Skeletal muscle satellite cell (primary cell): ENCODE measurements at regions not wholly inside any gene's neighbourhood (a gene's known extent, or its start where the extent isn't known, plus 50 kb on each side); places are given as distances from the start of the nearest gene placed in this dataset.

Source experiments
- H3K27me3 ChIP-seq: 2 replicates; pipeline ENCODE4 v1.7.0; 2013; ENCODE audit warnings: low read length; ENCODE audit not compliant: control insufficient read depth, insufficient read depth
- H3K36me3 ChIP-seq: 2 replicates; pipeline ENCODE4 v1.7.0; 2013; ENCODE audit warnings: mild to moderate bottlenecking, control low read depth, low read length; ENCODE audit not compliant: insufficient read depth
- H3K4me1 ChIP-seq: 2 replicates; pipeline ENCODE4 v1.7.0; 2013; ENCODE audit warnings: low read length; ENCODE audit not compliant: control insufficient read depth, insufficient read depth
- H3K4me2 ChIP-seq: 2 replicates; pipeline ENCODE4 v1.7.0; 2013; ENCODE audit warnings: mild to moderate bottlenecking, low read length
- H3K4me3 ChIP-seq: 2 replicates; pipeline ENCODE4 v1.7.0; 2013; ENCODE audit warnings: low read length
- H3K9ac ChIP-seq: 2 replicates; pipeline ENCODE4 v1.7.0; 2013; ENCODE audit warnings: mild to moderate bottlenecking, low read depth, low read length, moderate library complexity
- H3K9me3 ChIP-seq: replicated peaks from 2 replicates; pipeline ENCODE4 v1.7.0; 2013; ENCODE audit warnings: mild to moderate bottlenecking, control low read depth, low read length

DNA sequence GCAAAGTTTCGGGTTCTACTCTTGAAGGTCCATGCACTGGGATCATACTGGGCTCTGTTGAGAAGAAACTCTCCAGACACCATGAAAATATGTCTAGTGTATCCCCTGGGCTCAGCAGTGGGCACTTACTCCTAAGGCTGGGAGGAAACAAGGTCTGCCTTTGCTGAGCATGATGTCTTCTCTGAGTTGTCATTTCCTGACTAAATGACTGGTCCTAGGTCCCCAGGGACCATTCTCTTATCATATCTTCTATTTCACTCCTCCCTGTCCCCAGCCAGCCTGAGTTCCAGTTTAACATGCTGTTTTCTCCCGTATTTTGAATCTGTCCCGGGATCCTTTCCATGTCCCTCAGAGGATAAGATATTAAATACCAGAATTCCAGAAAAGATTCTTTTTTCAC, 225.4 kb downstream of the MTRR start:
- Histone ChIP-seq H3K4me3 (no peak overlapping the region), H3K9ac (no peak overlapping the region), H3K9me3 (peaks cover 7% of the 10 kb centered on the region), H3K4me1 (no peaks in the 10 kb centered on the region), H3K27me3 (no peaks in the 10 kb centered on the region), H3K4me2 (no peak overlapping the region), H3K36me3 (no peaks in the 10 kb centered on the region)

DNA sequence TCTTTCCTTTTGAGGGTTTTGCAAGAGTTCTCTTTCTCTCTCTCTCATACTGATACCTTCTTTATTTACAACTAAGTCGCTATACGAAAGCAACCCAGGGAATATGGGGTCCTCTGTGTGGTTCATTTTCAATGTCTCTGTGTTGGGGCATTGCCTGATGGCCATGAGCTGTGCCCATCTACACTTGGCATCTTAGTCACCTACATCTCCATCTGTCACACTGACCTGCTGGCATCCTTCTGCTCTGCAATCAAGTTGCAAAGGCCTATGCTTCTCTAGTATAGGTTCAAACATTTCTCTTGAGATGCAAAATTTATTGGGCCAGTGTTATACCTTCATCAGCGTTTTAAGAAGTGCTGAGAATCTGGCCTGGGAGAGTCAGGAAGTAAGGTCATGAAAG, 228.2 kb downstream of the MTRR start:
- Histone ChIP-seq H3K4me1 (no peaks in the 10 kb centered on the region), H3K9me3 (peaks cover 7% of the 10 kb centered on the region), H3K27me3 (no peaks in the 10 kb centered on the region), H3K4me2 (no peak overlapping the region), H3K9ac (no peak overlapping the region), H3K4me3 (no peak overlapping the region), H3K36me3 (no peaks in the 10 kb centered on the region)

DNA sequence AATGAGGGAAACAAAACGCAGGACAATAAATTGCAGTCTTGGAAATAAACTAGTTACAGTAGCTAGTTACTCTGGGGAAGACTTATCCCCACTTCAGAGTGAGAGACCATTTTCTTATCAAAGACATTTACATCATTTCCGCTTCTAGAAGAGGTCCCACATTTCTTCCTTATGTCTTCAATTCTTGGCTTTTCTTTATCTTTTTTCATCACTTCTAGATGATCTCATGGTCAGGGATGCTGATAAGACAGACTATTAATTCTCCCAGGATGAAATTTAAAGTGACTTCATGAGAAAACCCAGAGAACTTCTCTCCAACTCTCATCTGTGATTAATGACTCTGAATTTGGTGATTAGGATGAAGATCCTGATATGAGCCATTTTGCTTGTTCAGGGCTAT, 229.1 kb downstream of the MTRR start:
- Histone ChIP-seq H3K36me3 (no peaks in the 10 kb centered on the region), H3K4me1 (no peaks in the 10 kb centered on the region), H3K27me3 (no peaks in the 10 kb centered on the region), H3K4me2 (no peak overlapping the region), H3K9me3 (peaks cover 7% of the 10 kb centered on the region), H3K9ac (no peak overlapping the region), H3K4me3 (no peak overlapping the region)

DNA sequence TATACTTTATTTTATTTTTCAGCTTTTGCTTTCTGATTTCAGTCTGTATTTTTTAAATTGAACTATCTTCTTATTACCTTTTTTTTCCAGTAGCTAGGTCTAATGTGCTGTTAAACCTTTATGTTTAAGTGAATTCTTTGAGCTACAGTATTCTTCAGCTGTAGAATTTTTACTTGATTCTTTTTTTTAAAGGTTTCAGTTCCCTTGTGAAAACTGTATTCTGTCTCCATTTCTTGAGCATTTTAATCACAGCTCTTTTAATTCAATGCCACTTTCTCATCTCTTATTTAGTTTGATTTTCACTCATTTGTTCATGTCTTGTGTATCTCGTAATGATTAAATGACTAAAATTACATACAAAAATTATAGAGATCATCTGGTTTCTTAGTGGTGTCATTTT, 233.8 kb downstream of the MTRR start:
- Histone ChIP-seq H3K4me2 (no peak overlapping the region), H3K9me3 (no peaks in the 10 kb centered on the region), H3K36me3 (no peaks in the 10 kb centered on the region), H3K4me1 (no peaks in the 10 kb centered on the region), H3K4me3 (no peak overlapping the region), H3K27me3 (no peaks in the 10 kb centered on the region), H3K9ac (no peak overlapping the region)

DNA sequence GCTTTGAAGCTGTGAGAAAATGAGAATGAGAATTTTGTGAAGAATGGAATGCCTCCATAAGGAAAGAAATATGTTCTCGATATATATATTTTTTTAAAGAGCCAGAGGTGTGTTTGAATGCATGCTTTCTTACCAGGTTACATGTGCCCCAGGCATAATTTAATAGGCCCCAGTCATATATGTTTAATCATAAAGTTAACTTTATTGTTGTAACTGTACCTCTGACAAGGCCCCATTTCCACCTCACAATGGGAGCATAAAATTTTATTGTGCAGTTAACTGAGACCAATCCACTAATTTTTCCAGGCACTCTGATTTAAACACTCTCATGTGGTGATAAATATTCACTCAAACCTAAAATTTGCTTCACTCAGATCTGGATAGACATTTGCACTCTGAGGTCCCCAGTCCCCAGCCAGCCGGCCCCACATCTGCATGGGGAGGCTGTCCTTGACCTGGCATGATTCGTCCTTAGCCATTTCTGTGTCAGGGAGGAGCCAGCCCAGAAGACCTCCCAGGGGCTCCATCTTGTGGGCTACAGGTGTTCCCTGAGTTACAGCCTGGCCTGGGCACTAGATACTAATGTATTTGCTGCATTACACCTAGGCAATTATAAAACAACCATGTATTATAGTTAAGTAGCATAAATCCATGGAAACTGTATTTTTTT, 245.8 kb downstream of the MTRR start:
- Histone ChIP-seq H3K9ac (no peak overlapping the region), H3K27me3 (no peaks in the 10 kb centered on the region), H3K4me3 (no peak overlapping the region), H3K36me3 (no peaks in the 10 kb centered on the region), H3K4me2 (no peak overlapping the region), H3K9me3 (no peaks in the 10 kb centered on the region), H3K4me1 (no peaks in the 10 kb centered on the region)

DNA sequence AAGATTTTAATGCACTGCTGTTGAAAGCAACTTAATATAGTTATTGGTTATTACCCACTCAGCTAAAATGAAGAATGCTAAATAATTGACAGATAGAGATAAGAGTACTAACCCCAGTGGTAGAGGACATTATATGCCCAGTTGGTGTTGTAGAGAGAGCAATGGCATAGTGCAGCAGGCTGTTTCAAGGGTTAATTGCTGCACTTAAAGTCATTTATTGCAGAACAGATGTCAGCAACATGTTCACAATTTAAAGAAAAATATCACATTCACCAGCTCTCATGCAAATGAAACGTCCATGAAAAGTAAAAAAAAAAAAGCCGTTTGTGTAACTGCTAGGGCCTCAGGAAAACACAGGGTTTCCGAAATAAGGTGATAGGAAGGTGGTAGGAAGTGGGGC, 254.6 kb downstream of the MTRR start:
- no peaks in the 10 kb centered on the region for H3K36me3 ChIP-seq
- H3K4me3 ChIP-seq, result no peak overlapping the region
- H3K4me2 ChIP-seq, result no peak overlapping the region
- no peak overlapping the region for H3K9ac ChIP-seq
- H3K4me1 ChIP-seq, result no peaks in the 10 kb centered on the region
- no peaks in the 10 kb centered on the region for H3K9me3 ChIP-seq
- no peaks in the 10 kb centered on the region for H3K27me3 ChIP-seq

DNA sequence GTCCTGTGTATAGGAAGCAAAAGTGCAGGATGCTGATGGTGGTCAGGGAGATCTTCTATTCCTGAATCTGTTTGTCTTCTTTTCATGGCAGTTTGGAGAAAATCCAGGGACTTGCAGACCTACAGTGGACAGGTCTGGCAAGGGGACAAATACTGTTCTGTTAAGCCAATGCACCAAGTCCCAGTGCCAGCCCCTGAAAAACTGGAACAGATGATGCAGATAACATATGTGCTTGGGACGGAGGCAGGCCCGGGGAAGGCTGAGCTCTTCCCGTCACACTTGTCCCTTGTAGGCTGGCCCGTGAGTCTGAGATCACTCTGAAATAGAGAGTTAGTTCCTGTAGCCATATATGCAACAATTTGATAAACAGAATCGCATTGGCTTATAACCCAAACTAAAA, 265.7 kb downstream of the MTRR start:
- Histone ChIP-seq H3K4me1 (no peaks in the 10 kb centered on the region), H3K27me3 (no peaks in the 10 kb centered on the region), H3K4me3 (no peak overlapping the region), H3K9ac (no peak overlapping the region), H3K4me2 (no peak overlapping the region), H3K9me3 (peaks cover 9% of the 10 kb centered on the region), H3K36me3 (no peaks in the 10 kb centered on the region)

DNA sequence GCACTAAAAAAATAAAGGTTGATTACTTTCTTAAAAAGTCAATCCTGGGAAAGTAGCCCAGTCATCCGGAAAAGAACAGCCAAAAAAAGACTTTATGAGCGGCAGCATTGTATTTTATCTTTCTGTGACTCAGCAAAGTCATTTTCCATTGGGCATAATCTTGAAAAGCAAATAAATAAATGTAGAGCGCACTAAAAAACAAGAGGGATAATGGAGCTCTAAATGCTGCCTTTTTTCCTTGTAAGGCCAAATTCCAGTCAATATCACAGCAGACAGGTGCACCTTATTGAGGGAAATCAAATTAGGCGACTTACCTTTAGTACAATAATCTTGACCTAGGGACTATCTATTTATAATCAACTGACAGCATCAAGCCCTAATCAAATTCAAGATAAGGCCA, 266.8 kb downstream of the MTRR start:
- no peak overlapping the region for H3K4me3 ChIP-seq
- no peaks in the 10 kb centered on the region for H3K27me3 ChIP-seq
- H3K36me3 ChIP-seq, result no peaks in the 10 kb centered on the region
- no peak overlapping the region for H3K4me2 ChIP-seq
- no peaks in the 10 kb centered on the region for H3K4me1 ChIP-seq
- H3K9me3 ChIP-seq, result peaks cover 9% of the 10 kb centered on the region
- H3K9ac ChIP-seq, result no peak overlapping the region

DNA sequence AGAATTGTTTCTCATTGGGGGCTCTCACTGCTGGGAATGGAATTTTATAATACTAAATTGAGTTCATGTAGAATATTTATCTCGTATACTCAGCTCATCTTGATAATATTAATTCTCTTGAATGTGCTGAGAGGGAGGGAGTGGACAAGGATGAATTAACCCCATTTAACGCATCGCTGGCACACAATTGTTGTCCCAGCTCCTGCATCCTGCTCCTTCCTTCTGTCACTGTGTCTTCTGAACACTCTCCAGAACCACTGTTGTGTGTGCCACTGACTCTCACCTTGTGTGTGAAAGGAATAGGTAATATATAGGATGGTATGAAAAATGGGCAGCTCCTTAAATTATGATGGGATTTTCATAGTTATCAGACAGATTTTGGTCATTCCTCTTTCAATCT, 267.3 kb downstream of the MTRR start:
- Histone ChIP-seq H3K4me2 (no peak overlapping the region), H3K36me3 (no peaks in the 10 kb centered on the region), H3K9me3 (peaks cover 9% of the 10 kb centered on the region), H3K9ac (no peak overlapping the region), H3K4me1 (no peaks in the 10 kb centered on the region), H3K27me3 (no peaks in the 10 kb centered on the region), H3K4me3 (no peak overlapping the region)

DNA sequence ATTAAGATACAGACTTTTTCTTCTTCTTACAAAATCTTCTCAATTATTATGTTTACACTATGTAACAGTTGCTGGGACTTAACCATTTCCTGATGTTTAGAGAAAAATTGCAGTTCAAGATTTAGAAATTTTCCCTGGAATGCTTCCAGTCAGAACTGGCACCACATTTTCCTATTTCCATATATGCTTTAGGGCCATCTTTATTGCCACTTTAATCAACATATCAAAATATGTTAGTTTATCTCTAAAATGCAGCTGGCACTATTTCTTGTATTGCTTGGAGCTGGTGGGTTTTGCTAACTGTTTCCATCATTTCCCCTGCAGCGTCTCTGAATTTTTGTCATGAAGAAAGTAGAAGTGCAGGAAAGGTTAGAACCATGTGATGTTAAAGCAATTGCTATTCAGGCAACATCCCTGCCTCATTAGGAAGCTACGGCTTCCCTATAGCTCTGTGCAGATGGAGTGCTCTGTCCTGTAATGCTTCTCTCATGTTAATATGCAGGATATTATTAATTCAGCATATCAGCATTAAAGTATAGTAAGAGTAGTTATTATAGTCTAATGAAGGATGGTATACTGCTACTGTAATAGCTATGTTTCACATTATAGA, 269.1 kb downstream of the MTRR start:
- H3K4me3 ChIP-seq, result no peak overlapping the region
- no peaks in the 10 kb centered on the region for H3K36me3 ChIP-seq
- no peak overlapping the region for H3K9ac ChIP-seq
- H3K4me1 ChIP-seq, result no peaks in the 10 kb centered on the region
- no peaks in the 10 kb centered on the region for H3K27me3 ChIP-seq
- H3K9me3 ChIP-seq, result peaks cover 9% of the 10 kb centered on the region
- H3K4me2 ChIP-seq, result no peak overlapping the region

DNA sequence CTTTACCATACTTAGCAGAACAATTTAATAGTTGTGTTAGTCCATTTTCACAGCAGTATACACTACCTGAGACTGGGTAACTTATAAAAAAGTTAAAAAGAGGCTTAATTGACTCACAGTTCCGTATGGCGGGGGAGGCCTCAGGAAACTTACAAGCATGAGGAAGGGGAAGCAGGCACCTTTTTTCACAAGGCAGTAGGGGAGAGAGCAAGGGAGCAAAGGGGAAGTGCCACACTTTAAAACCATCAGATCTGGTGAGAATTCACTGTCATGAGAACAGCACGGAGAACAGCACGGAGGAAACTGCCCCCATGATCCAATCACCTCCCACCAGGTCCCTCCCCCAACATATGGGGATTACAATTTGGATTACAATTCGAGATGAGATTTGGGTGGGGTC, 269.9 kb downstream of the MTRR start:
- H3K9me3 ChIP-seq, result peaks cover 13% of the 10 kb centered on the region
- no peaks in the 10 kb centered on the region for H3K36me3 ChIP-seq
- no peaks in the 10 kb centered on the region for H3K27me3 ChIP-seq
- H3K4me1 ChIP-seq, result no peaks in the 10 kb centered on the region
- no peak overlapping the region for H3K4me2 ChIP-seq
- H3K4me3 ChIP-seq, result no peak overlapping the region
- H3K9ac ChIP-seq, result no peak overlapping the region

DNA sequence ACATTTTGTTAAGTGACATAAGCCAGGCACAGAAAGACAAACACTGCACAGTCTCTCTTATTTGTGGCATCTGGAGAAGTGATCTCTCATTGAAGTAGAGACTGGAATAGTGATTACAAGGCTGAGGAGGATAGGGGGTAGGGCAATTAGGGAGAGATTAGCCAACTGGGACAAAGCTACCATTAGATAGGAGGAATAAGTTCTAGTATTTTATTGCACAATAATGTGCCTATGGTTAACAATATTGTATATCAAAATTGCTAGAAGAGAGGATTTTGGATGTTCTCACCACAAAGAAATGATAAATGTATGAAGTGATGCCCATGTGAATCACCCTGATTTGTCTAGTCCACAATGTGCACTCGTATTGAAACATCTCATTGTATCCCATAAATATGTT, 281.8 kb downstream of the MTRR start:
- Histone ChIP-seq H3K36me3 (no peaks in the 10 kb centered on the region), H3K4me3 (no peak overlapping the region), H3K4me2 (no peak overlapping the region), H3K27me3 (no peaks in the 10 kb centered on the region), H3K4me1 (no peaks in the 10 kb centered on the region), H3K9me3 (peaks cover 5% of the 10 kb centered on the region), H3K9ac (no peak overlapping the region)
